Neuronal stem cell (in vitro differentiated cells): ENCODE measurements at regions not wholly inside any gene's neighbourhood (a gene's known extent, or its start where the extent isn't known, plus 50 kb on each side); places are given as distances from the start of the nearest gene placed in this dataset.
"Not testable (repeated sequence)": the region's sequence is repeated elsewhere in the genome, so short reads cannot be mapped to it uniquely, and the experiment has no call there.

ENCODE experiments used
- DNase-seq: peaks from one replicate; pipeline ENCODE4 v3.0.0-alpha.2; 2013; ENCODE audit warnings: low spot score
- H2AFZ ChIP-seq: one replicate; pipeline ENCODE4 v1.6.1; 2013; ENCODE audit warnings: mild to moderate bottlenecking, low read length, inconsistent platforms
- H2AK5ac ChIP-seq: 2 replicates; pipeline ENCODE4 v1.6.1; 2013; ENCODE audit warnings: low read depth, mild to moderate bottlenecking, inconsistent platforms, low read length, moderate library complexity, mixed read lengths
- H2BK120ac ChIP-seq: 2 replicates; pipeline ENCODE4 v1.6.1; 2013; ENCODE audit warnings: low read depth, mild to moderate bottlenecking, inconsistent platforms, low read length, moderate library complexity, mixed read lengths
- H2BK12ac ChIP-seq: one replicate; pipeline ENCODE4 v1.6.1; 2013; ENCODE audit warnings: low read length, inconsistent platforms
- H2BK15ac ChIP-seq: 2 replicates; pipeline ENCODE4 v1.6.1; 2013; ENCODE audit warnings: mild to moderate bottlenecking, low read length, inconsistent platforms, mixed read lengths
- H2BK5ac ChIP-seq: one replicate; pipeline ENCODE4 v1.6.1; 2013; ENCODE audit warnings: inconsistent platforms, mild to moderate bottlenecking, low read length, moderate library complexity
- H3K14ac ChIP-seq: one replicate; pipeline ENCODE4 v1.6.1; 2013; ENCODE audit warnings: low read length, inconsistent platforms
- H3K18ac ChIP-seq: 2 replicates; pipeline ENCODE4 v1.6.1; 2013; ENCODE audit warnings: low read length, inconsistent platforms
- H3K23ac ChIP-seq: 2 replicates; pipeline ENCODE4 v1.6.1; 2013; ENCODE audit warnings: low read depth, mild to moderate bottlenecking, mixed read lengths, low read length, inconsistent platforms; ENCODE audit not compliant: poor library complexity
- H3K27ac ChIP-seq: replicated peaks from 3 replicates; pipeline ENCODE4 v1.5.1; 2013; ENCODE audit warnings: low read length, inconsistent platforms
- H3K27me3 ChIP-seq, 3 experiments: 2 replicates each; pipeline ENCODE4 v1.6.1; 2013; ENCODE audit warnings: low read length in 3 of 3, mild to moderate bottlenecking in 2 of 3, inconsistent platforms in 1 of 3, low read depth in 1 of 3, mixed read lengths in 1 of 3, moderate library complexity in 1 of 3; ENCODE audit not compliant: control insufficient read depth in 3 of 3, insufficient read depth in 3 of 3
- H3K36me3 ChIP-seq, 2 donors: replicated peaks in 1 of 2; 2 replicates each; pipeline ENCODE4 v1.6.1; 2013; ENCODE audit warnings: low read length in 2 of 2; ENCODE audit not compliant: control insufficient read depth in 2 of 2, insufficient read depth in 2 of 2
- H3K4ac ChIP-seq: 2 replicates; pipeline ENCODE4 v1.6.1; 2013; ENCODE audit warnings: inconsistent platforms, mild to moderate bottlenecking, low read length, moderate library complexity
- H3K4me1 ChIP-seq, 2 donors: 1 replicate in 1 of 2; 2 replicates in 1 of 2; pipeline ENCODE4 v1.6.1; 2013; ENCODE audit warnings: low read length in 2 of 2, low read depth in 1 of 2; ENCODE audit not compliant: control insufficient read depth in 2 of 2, insufficient read depth in 1 of 2
- H3K4me2 ChIP-seq: one replicate; pipeline ENCODE4 v1.6.1; 2013; ENCODE audit warnings: mild to moderate bottlenecking, low read length, inconsistent platforms; ENCODE audit not compliant: insufficient read depth, poor library complexity, severe bottlenecking
- H3K4me3 ChIP-seq, 2 donors: 2 replicates each; pipeline ENCODE4 v1.5.1; 2013; ENCODE audit warnings: low read length in 2 of 2, mild to moderate bottlenecking in 2 of 2, inconsistent platforms in 1 of 2, moderate library complexity in 1 of 2
- H3K79me1 ChIP-seq: one replicate; pipeline ENCODE4 v1.6.1; 2013; ENCODE audit warnings: low read depth, mild to moderate bottlenecking, inconsistent platforms, low read length, moderate library complexity
- H3K9ac ChIP-seq: one replicate; pipeline ENCODE4 v1.6.1; 2013; ENCODE audit warnings: mild to moderate bottlenecking, low read depth, low read length, inconsistent platforms; ENCODE audit not compliant: poor library complexity
- H3K9me3 ChIP-seq, 2 donors: replicated peaks in 1 of 2; 2 replicates each; pipeline versions ENCODE3 to v1.6.1; 2013; ENCODE audit warnings: low read length in 2 of 2, mild to moderate bottlenecking in 2 of 2, inconsistent platforms in 1 of 2, low read depth in 1 of 2, mixed read lengths in 1 of 2, moderate library complexity in 1 of 2; ENCODE audit not compliant: control insufficient read depth in 2 of 2, insufficient read depth in 1 of 2
- H4K8ac ChIP-seq: one replicate; pipeline ENCODE4 v1.6.1; 2013; ENCODE audit warnings: low read depth, mild to moderate bottlenecking, inconsistent platforms, low read length, moderate library complexity
- H4K91ac ChIP-seq: one replicate; pipeline ENCODE4 v1.6.1; 2013; ENCODE audit warnings: low read length, low read depth, mild to moderate bottlenecking, inconsistent platforms; ENCODE audit not compliant: poor library complexity
- WGBS, 2 donors: extraction: QIAGEN DNeasy Blood & Tissue Kit; methylation state at CpG; one replicate each; pipeline ENCODE4 v1.1.7; 2013; ENCODE audit warnings: missing lambda C conversion rate in 2 of 2, mixed read lengths in 1 of 2; ENCODE audit not compliant: insufficient read length in 2 of 2, insufficient replicate concordance in 1 of 2; ENCODE audit errors: extremely low coverage in 2 of 2; 5-methylcytosine and 5-hydroxymethylcytosine counted together

DNA sequence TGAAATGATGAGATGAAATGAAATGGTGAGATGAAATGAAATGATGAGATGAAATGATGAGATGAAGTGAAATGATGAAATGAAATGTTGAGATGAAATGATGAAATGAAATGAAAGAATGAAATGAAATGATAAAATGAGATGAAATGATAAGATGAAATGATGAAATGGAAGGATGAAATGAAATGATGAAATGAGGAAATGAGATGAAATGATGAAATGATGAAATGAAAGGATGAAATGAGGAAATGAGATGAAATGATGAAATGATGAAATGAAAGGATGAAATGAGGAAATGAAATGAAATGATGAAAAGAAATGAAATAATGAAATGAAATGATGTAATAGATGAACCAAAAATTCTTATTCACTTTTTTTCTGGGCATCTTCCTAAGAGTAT is 467.1 kb downstream of the FAM72C start:
- H3K27ac ChIP-seq, H4K8ac ChIP-seq, H2AFZ ChIP-seq, H3K4me2 ChIP-seq, H2AK5ac ChIP-seq, H3K9ac ChIP-seq, H3K79me1 ChIP-seq, H3K18ac ChIP-seq, H3K36me3 ChIP-seq, H4K91ac ChIP-seq, DNase-seq, H2BK15ac ChIP-seq, H3K9me3 ChIP-seq, H3K27me3 ChIP-seq, H3K23ac ChIP-seq, H3K4ac ChIP-seq, H2BK5ac ChIP-seq, H3K4me3 ChIP-seq, H2BK120ac ChIP-seq, H3K14ac ChIP-seq, H2BK12ac ChIP-seq, H3K4me1 ChIP-seq: not testable (repeated sequence)

GRCh38 chr1:143504080-143504479 is 467.7 kb downstream of the FAM72C start:
- H2AK5ac ChIP-seq, DNase-seq, H3K4me2 ChIP-seq, H2BK5ac ChIP-seq, H3K9ac ChIP-seq, H3K4ac ChIP-seq, H3K23ac ChIP-seq, H2BK120ac ChIP-seq, H3K27ac ChIP-seq, H2AFZ ChIP-seq, H2BK15ac ChIP-seq, H3K9me3 ChIP-seq, H3K36me3 ChIP-seq, H3K14ac ChIP-seq, H4K8ac ChIP-seq, H3K4me3 ChIP-seq, H3K27me3 ChIP-seq, H3K4me1 ChIP-seq, H3K18ac ChIP-seq, H3K79me1 ChIP-seq, H2BK12ac ChIP-seq, H4K91ac ChIP-seq: not testable (repeated sequence)
- WGBS, 2 donors = no CpG with 5 or more reads among the region's 2 CpGs

- not testable (repeated sequence) for H3K14ac ChIP-seq, H3K79me1 ChIP-seq, H3K4me3 ChIP-seq, H3K27me3 ChIP-seq, H3K9me3 ChIP-seq, H3K9ac ChIP-seq, H2BK5ac ChIP-seq, H2BK120ac ChIP-seq, H2AK5ac ChIP-seq, H3K4me1 ChIP-seq, H2BK12ac ChIP-seq, DNase-seq, H3K36me3 ChIP-seq, H4K91ac ChIP-seq, H4K8ac ChIP-seq, H2AFZ ChIP-seq, H3K4me2 ChIP-seq, H2BK15ac ChIP-seq, H3K27ac ChIP-seq, H3K4ac ChIP-seq, H3K18ac ChIP-seq, H3K23ac ChIP-seq
- no CpG with 5 or more reads among the region's 2 CpGs for WGBS, 2 donors
Observed at GRCh38 chr1:143503048-143503447, 468.7 kb downstream of the FAM72C start.

DNA sequence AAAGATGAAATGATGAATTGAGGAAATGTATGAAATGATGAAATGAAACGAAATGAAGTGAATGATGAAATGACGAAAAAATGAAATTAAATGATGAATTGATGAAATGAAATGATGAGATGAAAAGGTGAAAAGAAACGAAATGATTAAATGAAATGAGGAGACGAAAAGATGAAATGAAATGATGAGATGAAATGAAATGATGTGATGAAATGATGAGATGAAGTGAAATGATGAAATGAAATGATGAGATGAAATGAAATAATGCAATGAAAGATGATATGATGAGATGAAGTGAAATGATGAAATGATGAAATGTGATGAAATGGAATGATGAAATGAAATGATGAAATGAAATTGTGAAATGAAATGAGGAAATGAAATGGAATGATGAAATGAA is 469.7 kb downstream of the FAM72C start:
- H4K8ac ChIP-seq, H3K27me3 ChIP-seq, H3K4me2 ChIP-seq, H3K4ac ChIP-seq, H3K4me1 ChIP-seq, H3K14ac ChIP-seq, H2BK12ac ChIP-seq, H3K23ac ChIP-seq, H3K79me1 ChIP-seq, H2BK120ac ChIP-seq, H3K9ac ChIP-seq, H3K36me3 ChIP-seq, H3K27ac ChIP-seq, DNase-seq, H2AFZ ChIP-seq, H2AK5ac ChIP-seq, H3K9me3 ChIP-seq, H2BK15ac ChIP-seq, H4K91ac ChIP-seq, H3K4me3 ChIP-seq, H3K18ac ChIP-seq, H2BK5ac ChIP-seq: not testable (repeated sequence)
- 100% methylated on average over 2 of the region's 4 CpGs for WGBS, 2 donors
